ENCODE measurements at regions not wholly inside any gene's neighbourhood (a gene's known extent, or its start where the extent isn't known, plus 50 kb on each side); places are given as distances from the start of the nearest gene placed in this dataset.

DNA sequence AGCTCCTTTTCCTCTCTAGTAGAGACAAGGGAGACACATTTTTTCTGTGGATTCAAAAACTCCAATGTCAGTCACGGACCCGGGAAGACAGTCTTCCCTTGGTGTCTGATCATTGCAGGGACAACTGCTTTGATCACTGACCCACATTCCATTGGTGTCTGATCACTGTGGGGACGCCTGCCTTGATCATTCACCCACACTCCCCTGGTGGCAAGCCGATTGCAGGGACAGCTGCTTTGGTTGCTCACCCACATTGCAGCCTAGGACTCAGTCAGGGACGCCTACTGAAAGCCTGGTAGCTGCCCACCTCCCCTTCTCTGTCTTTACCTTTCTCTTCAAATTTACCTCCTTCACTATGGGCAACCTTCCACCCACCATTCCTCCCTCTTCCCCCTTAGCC, 206.6 kb upstream of the DUSP10 start:
- TF ChIP-seq, protein P1, sequence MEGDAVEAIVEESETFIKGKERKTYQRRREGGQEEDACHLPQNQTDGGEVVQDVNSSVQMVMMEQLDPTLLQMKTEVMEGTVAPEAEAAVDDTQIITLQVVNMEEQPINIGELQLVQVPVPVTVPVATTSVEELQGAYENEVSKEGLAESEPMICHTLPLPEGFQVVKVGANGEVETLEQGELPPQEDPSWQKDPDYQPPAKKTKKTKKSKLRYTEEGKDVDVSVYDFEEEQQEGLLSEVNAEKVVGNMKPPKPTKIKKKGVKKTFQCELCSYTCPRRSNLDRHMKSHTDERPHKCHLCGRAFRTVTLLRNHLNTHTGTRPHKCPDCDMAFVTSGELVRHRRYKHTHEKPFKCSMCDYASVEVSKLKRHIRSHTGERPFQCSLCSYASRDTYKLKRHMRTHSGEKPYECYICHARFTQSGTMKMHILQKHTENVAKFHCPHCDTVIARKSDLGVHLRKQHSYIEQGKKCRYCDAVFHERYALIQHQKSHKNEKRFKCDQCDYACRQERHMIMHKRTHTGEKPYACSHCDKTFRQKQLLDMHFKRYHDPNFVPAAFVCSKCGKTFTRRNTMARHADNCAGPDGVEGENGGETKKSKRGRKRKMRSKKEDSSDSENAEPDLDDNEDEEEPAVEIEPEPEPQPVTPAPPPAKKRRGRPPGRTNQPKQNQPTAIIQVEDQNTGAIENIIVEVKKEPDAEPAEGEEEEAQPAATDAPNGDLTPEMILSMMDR (conservative IDR thresholded peaks at IDR 0.05; ENCODE audit: low read length), result no peak
- TF ChIP-seq EZH2phosphoT487 (IDR thresholded peaks at IDR 0.05; ENCODE audit: borderline replicate concordance), result no peak
- Histone ChIP-seq H4K20me1 (ENCODE audit: insufficient read depth, low read length, poor library complexity, severe bottlenecking) (no peaks in the 10 kb centered on the region), H3K4me3 (ENCODE audit: low read length, poor library complexity, severe bottlenecking) (no peak overlapping the region), H3F3A (ENCODE audit: low read depth) (no peaks in the 10 kb centered on the region), H3K9ac (ENCODE audit: low read depth, low read length, poor library complexity, severe bottlenecking) (no peak overlapping the region), H3K36me3 (ENCODE audit: insufficient read depth, low read length) (no peaks in the 10 kb centered on the region), H3K27me3 (ENCODE audit: insufficient read depth, low read length, poor library complexity, severe bottlenecking) (no peaks in the 10 kb centered on the region), H3K9me2 (replicated peaks; ENCODE audit: low read depth, low read length) (no peaks in the 10 kb centered on the region), H3K4me1 (ENCODE audit: insufficient read depth, low read length, poor library complexity, severe bottlenecking) (peaks cover 19% of the 10 kb centered on the region), H3K9me3 (ENCODE audit: insufficient read depth, low read depth, low read length) (peaks cover 21% of the 10 kb centered on the region; the same call in 1 of the 2 replicates), H3K4me2 (ENCODE audit: low read depth, low read length, poor library complexity, severe bottlenecking) (no peak overlapping the region), H2AFZ (ENCODE audit: low read length) (no peak overlapping the region), H3K79me2 (ENCODE audit: insufficient read depth, low read length) (no peaks in the 10 kb centered on the region)

DNA sequence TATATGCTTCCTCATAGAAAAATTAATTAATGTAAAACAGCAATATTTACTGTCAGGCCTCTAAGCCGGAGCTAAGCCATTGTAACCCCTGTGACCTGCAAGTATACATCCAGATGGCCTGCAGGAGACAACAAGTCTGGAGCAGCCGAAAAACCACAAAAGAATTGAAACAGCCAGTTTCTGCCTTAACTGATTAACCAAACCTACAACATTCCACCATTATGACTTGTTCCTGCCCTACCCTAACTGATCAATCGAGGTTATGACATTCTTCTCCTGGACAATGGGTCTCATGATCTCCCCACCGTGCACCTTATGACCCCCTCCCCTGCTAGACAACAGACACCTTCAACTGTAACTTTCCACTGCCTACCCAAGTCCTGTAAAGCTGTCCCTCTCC, 205.8 kb upstream of the DUSP10 start:
- Histone ChIP-seq H4K20me1 (ENCODE audit: insufficient read depth, low read length, poor library complexity, severe bottlenecking) (no peaks in the 10 kb centered on the region), H3K27me3 (ENCODE audit: insufficient read depth, low read length, poor library complexity, severe bottlenecking) (no peaks in the 10 kb centered on the region), H3K9me2 (replicated peaks; ENCODE audit: low read depth, low read length) (no peaks in the 10 kb centered on the region), H3K9me3 (ENCODE audit: insufficient read depth, low read depth, low read length) (peaks cover 21% of the 10 kb centered on the region; the same call in 1 of the 2 replicates), H3K4me3 (ENCODE audit: low read length, poor library complexity, severe bottlenecking) (no peak overlapping the region), H2AFZ (ENCODE audit: low read length) (no peak overlapping the region), H3K79me2 (ENCODE audit: insufficient read depth, low read length) (no peaks in the 10 kb centered on the region), H3K9ac (ENCODE audit: low read depth, low read length, poor library complexity, severe bottlenecking) (no peak overlapping the region), H3K36me3 (ENCODE audit: insufficient read depth, low read length) (no peaks in the 10 kb centered on the region), H3K4me1 (ENCODE audit: insufficient read depth, low read length, poor library complexity, severe bottlenecking) (peaks cover 17% of the 10 kb centered on the region), H3K4me2 (ENCODE audit: low read depth, low read length, poor library complexity, severe bottlenecking) (no peak overlapping the region), H3F3A (ENCODE audit: low read depth) (no peaks in the 10 kb centered on the region)
- TF ChIP-seq EZH2phosphoT487 (IDR thresholded peaks at IDR 0.05; ENCODE audit: borderline replicate concordance), result no peak
- TF ChIP-seq, protein P1 (conservative IDR thresholded peaks at IDR 0.05; ENCODE audit: low read length), result no peak

DNA sequence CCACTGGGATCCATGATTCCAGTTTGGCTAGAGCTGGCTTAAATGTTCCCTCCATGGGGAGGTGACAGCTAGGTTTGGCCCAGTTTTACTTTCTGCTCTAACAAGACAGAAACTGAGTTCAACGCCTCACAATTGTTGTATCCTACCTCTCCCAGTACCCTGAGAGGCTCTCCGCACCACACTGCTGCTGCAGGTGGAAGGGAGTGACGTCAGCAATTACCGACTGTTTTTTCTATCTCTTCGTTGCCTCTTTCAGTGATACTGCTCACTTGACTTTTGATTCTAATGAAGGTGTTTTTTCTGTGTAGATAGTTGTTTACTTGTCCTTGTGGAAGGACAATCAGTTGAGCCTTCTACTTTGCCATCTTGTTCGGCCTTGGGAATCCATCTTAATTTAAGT, 204.9 kb upstream of the DUSP10 start:
- TF ChIP-seq, protein P1 (conservative IDR thresholded peaks at IDR 0.05; ENCODE audit: low read length), result no peak
- TF ChIP-seq EZH2phosphoT487 (IDR thresholded peaks at IDR 0.05; ENCODE audit: borderline replicate concordance), result no peak
- Histone ChIP-seq H3K9ac (ENCODE audit: low read depth, low read length, poor library complexity, severe bottlenecking) (no peak overlapping the region), H3K27me3 (ENCODE audit: insufficient read depth, low read length, poor library complexity, severe bottlenecking) (no peaks in the 10 kb centered on the region), H3F3A (ENCODE audit: low read depth) (no peaks in the 10 kb centered on the region), H3K9me3 (ENCODE audit: insufficient read depth, low read depth, low read length) (peaks cover 21% of the 10 kb centered on the region; the same call in 1 of the 2 replicates), H3K36me3 (ENCODE audit: insufficient read depth, low read length) (no peaks in the 10 kb centered on the region), H3K4me2 (ENCODE audit: low read depth, low read length, poor library complexity, severe bottlenecking) (no peak overlapping the region), H3K79me2 (ENCODE audit: insufficient read depth, low read length) (no peaks in the 10 kb centered on the region), H2AFZ (ENCODE audit: low read length) (no peak overlapping the region), H3K4me1 (ENCODE audit: insufficient read depth, low read length, poor library complexity, severe bottlenecking) (peaks cover 15% of the 10 kb centered on the region), H3K4me3 (ENCODE audit: low read length, poor library complexity, severe bottlenecking) (no peak overlapping the region), H4K20me1 (ENCODE audit: insufficient read depth, low read length, poor library complexity, severe bottlenecking) (no peaks in the 10 kb centered on the region), H3K9me2 (replicated peaks; ENCODE audit: low read depth, low read length) (no peaks in the 10 kb centered on the region)
